Large intestine (tissue), 3 donors: ENCODE measurements at regions not wholly inside any gene's neighbourhood (a gene's known extent, or its start where the extent isn't known, plus 50 kb on each side); places are given as distances from the start of the nearest gene placed in this dataset.

Experiments used
- DNase-seq, 2 donors: peaks; one replicate each; pipeline versions ENCODE4 v3.0.0 to v3.0.0-alpha.2; 2013
- H3K27ac ChIP-seq: one replicate; pipeline ENCODE4 v1.5.1; 2013; ENCODE audit warnings: low read length
- H3K27me3 ChIP-seq: 2 replicates; pipeline ENCODE4 v1.6.1; 2013; ENCODE audit warnings: low read length; ENCODE audit not compliant: control insufficient read depth, insufficient read depth
- H3K36me3 ChIP-seq: 2 replicates; pipeline ENCODE4 v1.6.1; 2013; ENCODE audit warnings: low read length; ENCODE audit not compliant: control insufficient read depth, insufficient read depth
- H3K4me1 ChIP-seq: one replicate; pipeline ENCODE4 v1.6.1; 2013; ENCODE audit warnings: low read length; ENCODE audit not compliant: control insufficient read depth, insufficient read depth
- H3K4me3 ChIP-seq: one replicate; pipeline ENCODE4 v1.5.1; 2013; ENCODE audit warnings: low read length
- H3K9me3 ChIP-seq: one replicate; pipeline ENCODE4 v1.6.1; 2013; ENCODE audit warnings: mild to moderate bottlenecking, low read depth, low read length, moderate library complexity; ENCODE audit not compliant: control insufficient read depth
- WGBS: methylation state at CpG from one replicate; pipeline ENCODE4 v1.1.5; 2013; ENCODE audit warnings: low lambda C conversion rate; ENCODE audit not compliant: insufficient coverage; 5-methylcytosine and 5-hydroxymethylcytosine counted together

- Histone ChIP-seq H3K36me3 (no peaks in the 10 kb centered on the region), H3K27ac (no peak overlapping the region), H3K27me3 (no peaks in the 10 kb centered on the region), H3K9me3 (no peaks in the 10 kb centered on the region), H3K4me3 (no peak overlapping the region), H3K4me1 (no peaks in the 10 kb centered on the region)
- 100% methylated on average over 2 of the region's 4 CpGs for WGBS
- no peak for DNase-seq
Measured at GRCh38 chr15:87228460-87228859, 1028.1 kb downstream of the NTRK3 start.

GRCh38 chr15:87227846-87228245 lies 1028.7 kb downstream of the NTRK3 start:
- no peak overlapping the region for H3K4me3 ChIP-seq
- no peaks in the 10 kb centered on the region for H3K36me3 ChIP-seq
- H3K27ac ChIP-seq: no peak overlapping the region
- H3K4me1 ChIP-seq: no peaks in the 10 kb centered on the region
- DNase-seq: no peak
- WGBS: no CpG with 5 or more reads among the region's 4 CpGs
- no peaks in the 10 kb centered on the region for H3K27me3 ChIP-seq
- no peaks in the 10 kb centered on the region for H3K9me3 ChIP-seq

GRCh38 chr15:87225436-87225835 lies 1031.1 kb downstream of the NTRK3 start:
- H3K27me3 ChIP-seq: no peaks in the 10 kb centered on the region
- no peaks in the 10 kb centered on the region for H3K9me3 ChIP-seq
- DNase-seq: no peak
- no peak overlapping the region for H3K27ac ChIP-seq
- H3K4me1 ChIP-seq: no peaks in the 10 kb centered on the region
- H3K36me3 ChIP-seq: no peaks in the 10 kb centered on the region
- no CpG with 5 or more reads among the region's 2 CpGs for WGBS
- H3K4me3 ChIP-seq: no peak overlapping the region

GRCh38 chr15:87224404-87224803 lies 1032.1 kb downstream of the NTRK3 start:
- H3K4me3 ChIP-seq: no peak overlapping the region
- no peak for DNase-seq
- no peak overlapping the region for H3K27ac ChIP-seq
- no peaks in the 10 kb centered on the region for H3K4me1 ChIP-seq
- no CpG with 5 or more reads among the region's 3 CpGs for WGBS
- no peaks in the 10 kb centered on the region for H3K27me3 ChIP-seq
- H3K9me3 ChIP-seq: no peaks in the 10 kb centered on the region
- no peaks in the 10 kb centered on the region for H3K36me3 ChIP-seq

- H3K9me3 ChIP-seq: no peaks in the 10 kb centered on the region
- H3K4me1 ChIP-seq: no peaks in the 10 kb centered on the region
- no peak for DNase-seq
- no peak overlapping the region for H3K4me3 ChIP-seq
- no peak overlapping the region for H3K27ac ChIP-seq
- no peaks in the 10 kb centered on the region for H3K36me3 ChIP-seq
- WGBS: no CpG with 5 or more reads among the region's 6 CpGs
- no peaks in the 10 kb centered on the region for H3K27me3 ChIP-seq
Measured at GRCh38 chr15:87219650-87220615, 1036.6 kb downstream of the NTRK3 start.

- Histone ChIP-seq H3K4me1 (no peaks in the 10 kb centered on the region), H3K27me3 (no peaks in the 10 kb centered on the region), H3K4me3 (no peak overlapping the region), H3K9me3 (no peaks in the 10 kb centered on the region), H3K27ac (no peak overlapping the region), H3K36me3 (no peaks in the 10 kb centered on the region)
- WGBS: 83% methylated on average over 1 of the region's 1 CpG
- DNase-seq: no peak
Measured at GRCh38 chr15:87215100-87215499, 1041.4 kb downstream of the NTRK3 start.

- Histone ChIP-seq H3K27me3 (no peaks in the 10 kb centered on the region), H3K4me3 (no peak overlapping the region), H3K9me3 (no peaks in the 10 kb centered on the region), H3K36me3 (no peaks in the 10 kb centered on the region), H3K27ac (no peak overlapping the region), H3K4me1 (no peaks in the 10 kb centered on the region)
- no peak for DNase-seq
- 100% methylated on average over 1 of the region's 6 CpGs for WGBS
Measured at GRCh38 chr15:87213626-87214025, 1042.9 kb downstream of the NTRK3 start.

GRCh38 chr15:87212041-87212440 lies 1044.5 kb downstream of the NTRK3 start:
- Histone ChIP-seq H3K36me3 (no peaks in the 10 kb centered on the region), H3K4me3 (no peak overlapping the region), H3K9me3 (no peaks in the 10 kb centered on the region), H3K4me1 (no peaks in the 10 kb centered on the region), H3K27me3 (no peaks in the 10 kb centered on the region), H3K27ac (no peak overlapping the region)
- DNase-seq: no peak
- 80% methylated on average over 1 of the region's 4 CpGs for whole genome bisulfite sequencing

GRCh38 chr15:87211547-87211946 lies 1045.0 kb downstream of the NTRK3 start:
- Histone ChIP-seq H3K4me1 (no peaks in the 10 kb centered on the region), H3K4me3 (no peak overlapping the region), H3K27me3 (no peaks in the 10 kb centered on the region), H3K36me3 (no peaks in the 10 kb centered on the region), H3K27ac (no peak overlapping the region), H3K9me3 (no peaks in the 10 kb centered on the region)
- no CpG with 5 or more reads among the region's 1 CpG for WGBS
- DNase-seq: no peak

- Histone ChIP-seq H3K9me3 (no peaks in the 10 kb centered on the region), H3K4me1 (no peaks in the 10 kb centered on the region), H3K36me3 (no peaks in the 10 kb centered on the region), H3K4me3 (no peak overlapping the region), H3K27me3 (no peaks in the 10 kb centered on the region), H3K27ac (no peak overlapping the region)
- no peak for DNase-seq
- WGBS: no CpG with 5 or more reads among the region's 3 CpGs
Measured at GRCh38 chr15:87209891-87210689, 1046.4 kb downstream of the NTRK3 start.
